ENCODE measurements at regions not wholly inside any gene's neighbourhood (a gene's known extent, or its start where the extent isn't known, plus 50 kb on each side); places are given as distances from the start of the nearest gene placed in this dataset.

DNA sequence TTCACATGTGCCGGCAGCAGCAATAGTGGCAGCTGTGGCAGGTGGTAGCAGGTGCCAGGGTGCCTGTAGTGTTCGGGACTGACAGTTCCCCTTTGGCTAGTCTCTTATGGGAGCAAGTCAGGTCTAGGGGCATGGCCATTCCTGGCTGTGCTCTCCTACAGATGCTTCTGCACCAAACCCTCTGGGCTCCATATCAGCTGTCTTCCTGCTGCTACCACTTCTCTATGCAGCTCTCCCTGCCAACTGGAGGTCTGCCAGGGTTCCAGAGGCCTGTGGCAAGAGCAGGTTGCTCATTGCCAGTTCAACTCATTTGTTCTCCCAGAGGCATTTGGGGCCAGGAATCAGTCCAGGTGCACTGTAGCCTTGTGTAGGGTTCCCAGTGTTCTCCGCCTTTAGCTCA, 473.7 kb downstream of the JRKL start (continued):
- TF ChIP-seq MCM3 (IDR thresholded peaks at IDR 0.05) (no peak), SMARCA5 (IDR thresholded peaks at IDR 0.05) (no peak), COPS2 (conservative IDR thresholded peaks at IDR 0.05) (no peak), SIN3B (IDR thresholded peaks at IDR 0.05; ENCODE audit: low read depth) (no peak)

DNA sequence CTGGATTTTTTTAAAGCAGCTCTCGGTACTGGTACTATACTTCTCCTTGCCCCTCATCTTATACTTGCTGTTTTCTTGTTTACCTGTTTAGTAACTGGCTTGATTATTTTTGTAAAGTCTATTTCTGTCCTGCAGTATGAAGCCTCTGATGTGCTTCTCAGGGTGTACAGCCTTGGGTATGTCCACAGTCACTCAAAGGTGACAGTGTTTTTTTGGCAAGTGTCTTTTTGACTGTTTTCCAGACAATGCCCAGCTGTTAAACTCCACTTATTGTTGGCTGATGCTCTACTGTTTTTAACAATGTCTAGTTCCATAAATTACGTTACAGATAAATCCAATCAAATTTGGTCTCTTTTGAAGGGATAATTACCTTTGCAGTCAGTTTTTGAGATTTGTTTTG, 475.2 kb downstream of the JRKL start:
- no peaks in the 10 kb centered on the region for H3K36me3 ChIP-seq (ENCODE audit: control insufficient read depth, insufficient read depth, low read length)
- intact Hi-C loops (cut with micrococcal nuclease) = no loop called here
- no peaks in the 10 kb centered on the region; the same call in 1 of the 2 replicates for H3K9me3 ChIP-seq (replicated peaks; ENCODE audit: control insufficient read depth, insufficient read depth, low read depth, low read length)
- H3K4me1 ChIP-seq (replicated peaks in 1 of 2; ENCODE audit: control insufficient read depth in 2 of 2, insufficient read depth in 2 of 2, low read length in 2 of 2) = no peaks in the 10 kb centered on the region
- no peak overlapping the region for H3K27ac ChIP-seq (ENCODE audit: extremely low read depth, low read depth, low read length)
- H3K9ac ChIP-seq (ENCODE audit: insufficient read depth in 1 of 2, low read depth in 2 of 2, low read length in 2 of 2) = no peak overlapping the region
- TF ChIP-seq, protein P1, sequence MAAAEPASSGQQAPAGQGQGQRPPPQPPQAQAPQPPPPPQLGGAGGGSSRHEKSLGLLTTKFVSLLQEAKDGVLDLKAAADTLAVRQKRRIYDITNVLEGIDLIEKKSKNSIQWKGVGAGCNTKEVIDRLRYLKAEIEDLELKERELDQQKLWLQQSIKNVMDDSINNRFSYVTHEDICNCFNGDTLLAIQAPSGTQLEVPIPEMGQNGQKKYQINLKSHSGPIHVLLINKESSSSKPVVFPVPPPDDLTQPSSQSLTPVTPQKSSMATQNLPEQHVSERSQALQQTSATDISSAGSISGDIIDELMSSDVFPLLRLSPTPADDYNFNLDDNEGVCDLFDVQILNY (CRISPR knock-in tag; IDR thresholded peaks at IDR 0.05) = no peak
- TF ChIP-seq HSF4 (CRISPR knock-in tag; IDR thresholded peaks at IDR 0.05; ENCODE audit: borderline replicate concordance) = no peak
- no peak for TF ChIP-seq RBM17 (IDR thresholded peaks at IDR 0.05; ENCODE audit: borderline replicate concordance, low read depth, low read length)
- TF ChIP-seq PHF21A (IDR thresholded peaks at IDR 0.05; ENCODE audit: borderline replicate concordance, low read depth) = no peak
- TF ChIP-seq LCOR (CRISPR knock-in tag; IDR thresholded peaks at IDR 0.05) = no peak
- TF ChIP-seq GATAD2B (IDR thresholded peaks at IDR 0.05; ENCODE audit: borderline replicate concordance) = no peak
- no peak for TF ChIP-seq ZNF239 (CRISPR knock-in tag; IDR thresholded peaks at IDR 0.05)
- TF ChIP-seq PTTG1 (tag; IDR thresholded peaks at IDR 0.05; ENCODE audit: low read depth) = no peak
- no peak for TF ChIP-seq RBM34 (IDR thresholded peaks at IDR 0.05; ENCODE audit: borderline replicate concordance, insufficient read depth, low read length)
- FAIRE-seq = no peak
- WGBS (ENCODE audit: insufficient coverage, low coverage, missing lambda C conversion rate) = 13% methylated on average over 2 of the region's 2 CpGs
- ChIA-PET POLR2A (interaction anchor here (0.6 kb wide), 1 partner anchor 1349 kb away, joined by 3 read pairs; no protein-coding TSS in a partner anchor), CTCF (ENCODE audit: low intra/inter-chr PET ratio) (no interaction called here)
- H4K20me1 ChIP-seq (replicated peaks; ENCODE audit: control insufficient read depth, insufficient read depth, low read length) = no peaks in the 10 kb centered on the region
- no peaks in the 10 kb centered on the region for H3K9me1 ChIP-seq (ENCODE audit: control insufficient read depth, insufficient read depth, low read length)
- no peak overlapping the region for H2AFZ ChIP-seq (ENCODE audit: low read depth, low read length)
- no peak overlapping the region for H3K4me3 ChIP-seq
- BruUV-seq (replicated peaks) = no TSS peak
- no peak for DNase-seq (ENCODE audit: extremely low read depth in 1 of 4, low spot score in 3 of 4)
- in situ Hi-C loops (cut with MboI) = no loop called here
- no peaks in the 10 kb centered on the region for H3K27me3 ChIP-seq (ENCODE audit: control insufficient read depth in 2 of 2, insufficient read depth in 2 of 2, low read length in 2 of 2)
- no peak overlapping the region for H3K4me2 ChIP-seq (ENCODE audit: insufficient read depth, low read length)
- no peak for ATAC-seq
- no peaks in the 10 kb centered on the region for H3K79me2 ChIP-seq (ENCODE audit: control insufficient read depth, insufficient read depth, low read length)

Data from K562 (cell line).